IMR-90 (cell line): ENCODE measurements at regions not wholly inside any gene's neighbourhood (a gene's known extent, or its start where the extent isn't known, plus 50 kb on each side); places are given as distances from the start of the nearest gene placed in this dataset.

Source experiments
- ATAC-seq: fragments of 200-7000 bp; cut with Tn5 transposase; 2 replicates; pipeline ENCODE4 v1.9.1; 2020; ENCODE audit warnings: low read depth, mild to moderate bottlenecking, moderate library complexity
- BruUV-seq: library from RNA; stranded (reverse); fragments of 400-500 nt; replicated peaks from 2 replicates; lab custom pipeline; 2021; lab: Mats Ljungman, UMichigan
- CTCF ChIA-PET: fragments of 300-600 bp; formaldehyde crosslinking; extraction: SDS; loops from one replicate; lab custom pipeline; 2021; ENCODE audit warnings: antibody characterized with exemption; lab: Yijun Ruan, JAX
- POLR2A ChIA-PET: fragments of 300-600 bp; sonication (Branson Sonifier 250); formaldehyde crosslinking; loops from one replicate; lab custom pipeline; 2022; ENCODE audit warnings: antibody characterized with exemption; ENCODE audit not compliant: unreplicated experiment; lab: Charles Lee
- DNase-seq: peaks from one replicate; pipeline ENCODE4 v3.0.0; 2013
- H2AFZ ChIP-seq: replicated peaks from 2 replicates; pipeline ENCODE3; 2013; ENCODE audit warnings: low read length, mild to moderate bottlenecking; ENCODE audit not compliant: poor library complexity
- H2AK5ac ChIP-seq: 2 replicates; pipeline ENCODE4 v1.6.1; 2013; ENCODE audit warnings: low read depth, low read length, inconsistent platforms
- H2AK9ac ChIP-seq: replicated peaks from 2 replicates; pipeline ENCODE3; 2013; ENCODE audit warnings: mild to moderate bottlenecking, low read depth, low read length, moderate library complexity; ENCODE audit not compliant: poor library complexity
- H2BK120ac ChIP-seq: 2 replicates; pipeline ENCODE4 v1.6.1; 2013; ENCODE audit warnings: low read depth, low read length, inconsistent platforms
- H2BK15ac ChIP-seq: 3 replicates; pipeline ENCODE4 v1.6.1; 2013; ENCODE audit warnings: low read depth, low read length, inconsistent platforms
- H2BK20ac ChIP-seq: 2 replicates; pipeline ENCODE4 v1.6.1; 2013; ENCODE audit warnings: low read depth, mild to moderate bottlenecking, inconsistent platforms, low read length, moderate library complexity
- H2BK5ac ChIP-seq: 2 replicates; pipeline ENCODE4 v1.6.1; 2013; ENCODE audit warnings: mild to moderate bottlenecking, low read depth, low read length, inconsistent platforms; ENCODE audit not compliant: poor library complexity, severe bottlenecking
- H3K14ac ChIP-seq: replicated peaks from 2 replicates; pipeline ENCODE4 v1.6.1; 2013; ENCODE audit warnings: low read depth, low read length, inconsistent platforms
- H3K18ac ChIP-seq: 2 replicates; pipeline ENCODE4 v1.6.1; 2013; ENCODE audit warnings: low read depth, low read length, control low read depth
- H3K23ac ChIP-seq: 2 replicates; pipeline ENCODE4 v1.6.1; 2013; ENCODE audit warnings: low read depth, low read length, inconsistent platforms
- H3K27ac ChIP-seq: 2 replicates; pipeline ENCODE4 v1.5.1; 2013; ENCODE audit warnings: mild to moderate bottlenecking, control low read depth, low read length; ENCODE audit not compliant: insufficient read depth
- H3K27me3 ChIP-seq: 2 replicates; pipeline ENCODE4 v1.6.1; 2013; ENCODE audit warnings: low read length; ENCODE audit not compliant: control insufficient read depth, insufficient read depth
- H3K36me3 ChIP-seq: 2 replicates; pipeline ENCODE4 v1.6.1; 2013; ENCODE audit warnings: low read length, mixed read lengths; ENCODE audit not compliant: control insufficient read depth, insufficient read depth
- H3K4ac ChIP-seq: 2 replicates; pipeline ENCODE4 v1.6.1; 2013; ENCODE audit warnings: low read depth, low read length, inconsistent platforms
- H3K4me1 ChIP-seq: 2 replicates; pipeline ENCODE4 v1.6.1; 2013; ENCODE audit warnings: low read length, mixed read lengths; ENCODE audit not compliant: control insufficient read depth, insufficient read depth
- H3K4me2 ChIP-seq: 2 replicates; pipeline ENCODE4 v1.6.1; 2013; ENCODE audit warnings: low read depth, mild to moderate bottlenecking, control low read depth, low read length, moderate library complexity
- H3K4me3 ChIP-seq: 2 replicates; pipeline ENCODE4 v1.5.1; 2013; ENCODE audit warnings: low read depth, mild to moderate bottlenecking, control low read depth, low read length, moderate library complexity; ENCODE audit not compliant: insufficient read depth
- H3K56ac ChIP-seq: 2 replicates; pipeline ENCODE4 v1.6.1; 2013; ENCODE audit warnings: low read length, inconsistent platforms; ENCODE audit not compliant: insufficient read depth; ENCODE audit errors: extremely low read depth
- H3K79me1 ChIP-seq, 2 experiments: 2 replicates each; pipeline ENCODE4 v1.6.1; 2013; ENCODE audit warnings: low read length in 2 of 2, inconsistent platforms in 1 of 2, low read depth in 1 of 2
- H3K9ac ChIP-seq: 2 replicates; pipeline ENCODE4 v1.6.1; 2013; ENCODE audit warnings: low read depth, low read length, control low read depth
- H3K9me1 ChIP-seq: 2 replicates; pipeline ENCODE4 v1.6.1; 2013; ENCODE audit warnings: low read length, inconsistent platforms; ENCODE audit not compliant: insufficient read depth
- H3K9me3 ChIP-seq: 2 replicates; pipeline ENCODE4 v1.6.1; 2013; ENCODE audit warnings: low read length; ENCODE audit not compliant: control insufficient read depth, insufficient read depth
- H4K20me1 ChIP-seq: 2 replicates; pipeline ENCODE4 v1.6.1; 2013; ENCODE audit warnings: low read length, inconsistent platforms; ENCODE audit not compliant: insufficient read depth
- H4K5ac ChIP-seq: 2 replicates; pipeline ENCODE4 v1.6.1; 2013; ENCODE audit warnings: mild to moderate bottlenecking, low read depth, low read length, control low read depth
- H4K8ac ChIP-seq, 2 experiments: 2 replicates each; pipeline ENCODE4 v1.6.1; 2013; ENCODE audit warnings: low read depth in 2 of 2, low read length in 2 of 2, control low read depth in 1 of 2, inconsistent platforms in 1 of 2
- H4K91ac ChIP-seq: 2 replicates; pipeline ENCODE4 v1.6.1; 2013; ENCODE audit warnings: low read depth, low read length, inconsistent platforms; ENCODE audit not compliant: insufficient read depth
- BHLHE40 ChIP-seq: fragments of 150-350 bp; IDR thresholded peaks from 2 replicates; pipeline ENCODE4 v1.6.1; 2016; ENCODE audit warnings: mild to moderate bottlenecking, low read depth, low read length
- MAZ ChIP-seq: IDR thresholded peaks from 2 replicates; pipeline ENCODE4 v1.6.1; 2012; ENCODE audit warnings: low read depth, mild to moderate bottlenecking, low read length, improper control_type of control experiment, moderate library complexity, borderline replicate concordance
- NFE2L2 ChIP-seq: fragments of 150-350 bp; IDR thresholded peaks from 2 replicates; pipeline ENCODE4 v1.6.1; 2016; ENCODE audit warnings: low read depth, mild to moderate bottlenecking, low read length
- POLR2A ChIP-seq: IDR thresholded peaks from 2 replicates; pipeline ENCODE4 v1.6.1; 2012; ENCODE audit warnings: mild to moderate bottlenecking, low read depth, low read length
- WGBS, 2 experiments: methylation state at CpG; one replicate each; pipeline versions ENCODE4 v1.1.5 to v1.1.7; 2013; ENCODE audit warnings: missing lambda C conversion rate in 2 of 2; ENCODE audit not compliant: insufficient read length in 1 of 2; ENCODE audit errors: extremely low coverage in 2 of 2; 5-methylcytosine and 5-hydroxymethylcytosine counted together
- dilution Hi-C: fragments of 300-500 bp; cut with HindIII; formaldehyde crosslinking; loops from one replicate; pipeline ENCODE4 v1.14.3; 2018; ENCODE audit warnings: low sequenced_read_pairs; ENCODE audit not compliant: unreplicated experiment
- in situ Hi-C: fragments of 300-500 bp; cut with MboI; formaldehyde crosslinking; loops from 3 replicates; pipeline ENCODE4 v1.14.3; 2019; ENCODE audit warnings: low sequenced_read_pairs, inconsistent platforms, mixed read lengths
- intact Hi-C: fragments of 100-400 bp; cut with micrococcal nuclease; formaldehyde crosslinking; loops from 2 replicates; pipeline ENCODE4 v1.10.0; 2022

DNA sequence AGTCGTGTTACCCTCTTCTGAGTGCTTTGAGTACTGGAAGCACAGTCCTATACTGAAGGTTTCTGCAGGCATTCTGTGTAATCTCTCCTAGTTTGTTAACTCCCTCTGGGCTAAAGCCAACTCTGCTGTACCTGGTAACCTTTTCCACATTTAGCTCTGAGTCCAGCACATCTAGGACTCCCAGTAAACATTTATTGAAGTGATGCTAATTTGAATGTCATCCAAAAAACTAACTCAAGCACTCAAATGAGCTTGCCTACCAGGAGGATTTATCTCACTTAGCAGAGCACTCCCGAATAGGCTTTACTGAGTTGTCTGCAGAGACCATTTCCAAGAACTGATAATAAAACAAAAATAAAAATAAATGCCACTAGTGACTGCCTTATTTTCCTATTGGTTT is 79.5 kb upstream of the NFIB start:
- Histone ChIP-seq H3K23ac (no peak overlapping the region), H2AK5ac (no peak overlapping the region), H3K14ac (no peak overlapping the region), H3K9ac (no peak overlapping the region), H3K4me2 (no peak overlapping the region), H3K27me3 (peaks cover 24% of the 10 kb centered on the region), H2BK5ac (no peak overlapping the region), H3K9me1 (no peaks in the 10 kb centered on the region), H2BK20ac (no peak overlapping the region), H3K9me3 (no peaks in the 10 kb centered on the region; the same call in 1 of the 2 replicates), H3K27ac (no peak overlapping the region), H4K8ac (no peak overlapping the region), H4K20me1 (no peaks in the 10 kb centered on the region), H2AK9ac (no peak overlapping the region), H3K36me3 (no peaks in the 10 kb centered on the region), H2BK120ac (no peak overlapping the region), H3K56ac (no peak overlapping the region), H3K18ac (no peak overlapping the region), H3K4me3 (no peak overlapping the region), H3K4me1 (no peaks in the 10 kb centered on the region), H4K5ac (no peak overlapping the region), H2AFZ (no peak overlapping the region), H2BK15ac (no peak overlapping the region), H4K91ac (no peak overlapping the region), H3K4ac (no peak overlapping the region), H3K79me1 (no peaks in the 10 kb centered on the region)
- TF ChIP-seq BHLHE40: no peak
- no peak for TF ChIP-seq MAZ
- no peak for TF ChIP-seq NFE2L2
- TF ChIP-seq POLR2A: no peak
- ATAC-seq: no peak
- CTCF ChIA-PET: interaction anchor here (0.7 kb wide), 1 partner anchor 10 kb away, joined by 3 read pairs; no protein-coding TSS in a partner anchor
- in situ Hi-C loops (no loop called here), intact Hi-C loops (no loop called here), dilution Hi-C loops (no loop called here)
- 0% methylated on average over 1 of the region's 2 CpGs; no CpG with 5 or more reads in 1 of the 2 experiments for WGBS, 2 experiments
- POLR2A ChIA-PET: no interaction called here
- no peak for DNase-seq
- no TSS peak for BruUV-seq
